ENCODE measurements at regions not wholly inside any gene's neighbourhood (a gene's known extent, or its start where the extent isn't known, plus 50 kb on each side); places are given as distances from the start of the nearest gene placed in this dataset.

DNA sequence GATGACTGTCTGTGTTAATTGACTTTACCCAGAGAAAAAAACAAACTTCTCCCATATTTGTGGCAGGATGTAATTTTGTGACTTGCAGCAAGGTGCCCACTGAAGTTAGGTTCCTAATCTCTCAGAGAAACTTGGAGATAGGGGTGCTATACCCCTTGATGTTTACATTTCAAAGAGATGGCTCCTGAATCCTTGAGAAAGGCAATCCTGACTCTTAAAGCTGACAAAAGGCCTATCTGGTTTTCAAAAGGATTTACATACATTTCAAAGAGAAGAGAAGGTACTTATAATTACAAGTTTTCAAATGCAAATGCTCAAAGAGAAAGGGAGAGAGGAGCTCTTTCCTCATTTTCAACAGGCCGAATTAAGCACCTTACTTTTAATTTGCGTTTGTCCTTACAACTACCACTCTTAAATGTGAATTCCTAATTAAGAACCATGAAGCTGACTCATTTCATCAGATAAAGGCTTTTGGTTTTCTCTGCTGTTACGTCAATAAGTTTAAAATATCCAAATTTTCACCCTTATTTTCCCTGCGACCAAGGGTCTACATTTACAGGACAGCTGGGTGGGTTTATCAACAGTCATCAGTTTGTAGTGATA, 711.8 kb upstream of the MAP3K7 start:
- no peaks in the 10 kb centered on the region for H3K9me2 ChIP-seq (replicated peaks; ENCODE audit: low read length)
- no peaks in the 10 kb centered on the region for H3K4me1 ChIP-seq (ENCODE audit: insufficient read depth, low read length)
- H3K4me2 ChIP-seq (ENCODE audit: low read length) = no peak overlapping the region
- H3K4me3 ChIP-seq (ENCODE audit: low read length) = no peak overlapping the region
- BruUV-seq (replicated peaks) = no TSS peak
- ATAC-seq (no peak), DNase-seq (no peak)
- H3F3A ChIP-seq (ENCODE audit: low read length, unreplicated experiment) = no peaks in the 10 kb centered on the region
- no peak overlapping the region for H3K27ac ChIP-seq (ENCODE audit: low read length)
- H4K20me1 ChIP-seq (ENCODE audit: low read length) = no peaks in the 10 kb centered on the region
- no peak overlapping the region for H2AFZ ChIP-seq (ENCODE audit: low read length)
- H3K79me2 ChIP-seq (ENCODE audit: low read length) = no peaks in the 10 kb centered on the region
- no peaks in the 10 kb centered on the region for H3K27me3 ChIP-seq (ENCODE audit: low read length)
- ChIA-PET CTCF (no interaction called here), POLR2A (ENCODE audit: unreplicated experiment) (no interaction called here)
- no peaks in the 10 kb centered on the region for H3K9me3 ChIP-seq (ENCODE audit: low read length)
- intact Hi-C loops (cut with micrococcal nuclease) = no loop called here
- H3K9ac ChIP-seq (ENCODE audit: low read length) = no peak overlapping the region
- no peaks in the 10 kb centered on the region for H3K36me3 ChIP-seq (ENCODE audit: low read depth, low read length)
- TF ChIP-seq, protein P1, sequence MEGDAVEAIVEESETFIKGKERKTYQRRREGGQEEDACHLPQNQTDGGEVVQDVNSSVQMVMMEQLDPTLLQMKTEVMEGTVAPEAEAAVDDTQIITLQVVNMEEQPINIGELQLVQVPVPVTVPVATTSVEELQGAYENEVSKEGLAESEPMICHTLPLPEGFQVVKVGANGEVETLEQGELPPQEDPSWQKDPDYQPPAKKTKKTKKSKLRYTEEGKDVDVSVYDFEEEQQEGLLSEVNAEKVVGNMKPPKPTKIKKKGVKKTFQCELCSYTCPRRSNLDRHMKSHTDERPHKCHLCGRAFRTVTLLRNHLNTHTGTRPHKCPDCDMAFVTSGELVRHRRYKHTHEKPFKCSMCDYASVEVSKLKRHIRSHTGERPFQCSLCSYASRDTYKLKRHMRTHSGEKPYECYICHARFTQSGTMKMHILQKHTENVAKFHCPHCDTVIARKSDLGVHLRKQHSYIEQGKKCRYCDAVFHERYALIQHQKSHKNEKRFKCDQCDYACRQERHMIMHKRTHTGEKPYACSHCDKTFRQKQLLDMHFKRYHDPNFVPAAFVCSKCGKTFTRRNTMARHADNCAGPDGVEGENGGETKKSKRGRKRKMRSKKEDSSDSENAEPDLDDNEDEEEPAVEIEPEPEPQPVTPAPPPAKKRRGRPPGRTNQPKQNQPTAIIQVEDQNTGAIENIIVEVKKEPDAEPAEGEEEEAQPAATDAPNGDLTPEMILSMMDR (conservative IDR thresholded peaks at IDR 0.05; ENCODE audit: low read depth, low read length) = no peak
- TF ChIP-seq EZH2 (IDR thresholded peaks at IDR 0.05; ENCODE audit: low read length, unreplicated experiment) (no peak), EZH2phosphoT487 (IDR thresholded peaks at IDR 0.05; ENCODE audit: borderline replicate concordance, low read length) (no peak)

DNA sequence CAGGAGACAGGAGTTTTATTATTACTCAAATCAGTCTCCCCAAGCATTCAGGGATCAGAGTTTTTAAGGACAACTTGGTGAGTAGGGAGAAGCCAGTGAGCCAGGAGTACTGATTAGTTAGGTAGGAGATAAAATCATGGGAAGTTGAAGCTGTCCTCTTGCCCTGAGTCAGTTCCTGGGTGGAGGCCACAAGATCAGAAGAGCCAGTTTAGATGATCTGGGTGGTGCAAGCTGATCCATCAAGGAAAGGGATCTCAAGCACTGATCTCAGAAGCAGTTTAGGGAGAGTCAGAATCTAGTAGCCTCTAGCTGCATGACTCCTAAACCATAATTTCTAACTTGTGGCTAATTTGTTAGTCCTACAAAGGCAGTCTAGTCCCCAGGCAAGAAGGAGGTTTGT, 706.5 kb upstream of the MAP3K7 start:
- H3K4me3 ChIP-seq (ENCODE audit: low read length) = no peak overlapping the region
- no peaks in the 10 kb centered on the region for H3K9me2 ChIP-seq (replicated peaks; ENCODE audit: low read length)
- H3K27ac ChIP-seq (ENCODE audit: low read length) = no peak overlapping the region
- intact Hi-C loops (cut with micrococcal nuclease) = no loop called here
- POLR2A ChIA-PET (ENCODE audit: unreplicated experiment) = no interaction called here
- DNase-seq (no peak), ATAC-seq (no peak)
- TF ChIP-seq, protein P1 (conservative IDR thresholded peaks at IDR 0.05; ENCODE audit: low read depth, low read length) = no peak
- TF ChIP-seq EZH2phosphoT487 (IDR thresholded peaks at IDR 0.05; ENCODE audit: borderline replicate concordance, low read length) (no peak), EZH2 (IDR thresholded peaks at IDR 0.05; ENCODE audit: low read length, unreplicated experiment) (no peak)
- H4K20me1 ChIP-seq (ENCODE audit: low read length) = no peaks in the 10 kb centered on the region
- CTCF ChIA-PET = no interaction called here
- BruUV-seq (replicated peaks) = no TSS peak
- no peaks in the 10 kb centered on the region for H3K4me1 ChIP-seq (ENCODE audit: insufficient read depth, low read length)
- no peaks in the 10 kb centered on the region for H3K9me3 ChIP-seq (ENCODE audit: low read length)
- no peak overlapping the region for H3K4me2 ChIP-seq (ENCODE audit: low read length)
- no peak overlapping the region for H3K9ac ChIP-seq (ENCODE audit: low read length)
- H2AFZ ChIP-seq (ENCODE audit: low read length) = no peak overlapping the region
- no peaks in the 10 kb centered on the region for H3K36me3 ChIP-seq (ENCODE audit: low read depth, low read length)
- H3F3A ChIP-seq (ENCODE audit: low read length, unreplicated experiment) = no peaks in the 10 kb centered on the region
- no peaks in the 10 kb centered on the region for H3K79me2 ChIP-seq (ENCODE audit: low read length)
- no peaks in the 10 kb centered on the region for H3K27me3 ChIP-seq (ENCODE audit: low read length)

DNA sequence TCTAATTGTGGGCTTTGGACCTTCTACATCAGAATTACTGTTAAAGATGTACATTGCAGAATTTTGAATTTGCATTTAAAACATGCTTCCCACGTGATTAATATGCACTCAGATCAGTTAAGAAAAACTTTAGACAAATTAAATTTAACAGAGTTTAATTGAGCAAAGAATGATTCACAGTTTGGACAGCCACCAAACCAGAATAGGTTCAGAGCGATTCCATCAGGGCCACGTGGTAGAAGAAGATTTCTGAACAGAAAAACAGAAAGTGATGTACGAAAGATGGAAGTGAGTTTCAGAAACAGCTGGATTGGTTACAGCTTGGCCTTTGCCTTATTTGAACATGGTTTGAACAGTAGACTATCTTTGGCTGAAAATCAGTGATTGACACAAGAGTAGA, 704.2 kb upstream of the MAP3K7 start:
- Histone ChIP-seq H3K27me3 (ENCODE audit: low read length) (no peaks in the 10 kb centered on the region), H3K9me3 (ENCODE audit: low read length) (no peaks in the 10 kb centered on the region), H3F3A (ENCODE audit: low read length, unreplicated experiment) (no peaks in the 10 kb centered on the region), H3K4me2 (ENCODE audit: low read length) (no peak overlapping the region), H3K4me3 (ENCODE audit: low read length) (no peak overlapping the region), H3K79me2 (ENCODE audit: low read length) (no peaks in the 10 kb centered on the region), H4K20me1 (ENCODE audit: low read length) (no peaks in the 10 kb centered on the region), H3K36me3 (ENCODE audit: low read depth, low read length) (no peaks in the 10 kb centered on the region), H3K9me2 (replicated peaks; ENCODE audit: low read length) (no peaks in the 10 kb centered on the region), H2AFZ (ENCODE audit: low read length) (no peak overlapping the region), H3K9ac (ENCODE audit: low read length) (no peak overlapping the region), H3K4me1 (ENCODE audit: insufficient read depth, low read length) (no peaks in the 10 kb centered on the region), H3K27ac (ENCODE audit: low read length) (no peak overlapping the region)
- POLR2A ChIA-PET (ENCODE audit: unreplicated experiment) = no interaction called here
- intact Hi-C loops (cut with micrococcal nuclease) = no loop called here
- TF ChIP-seq EZH2phosphoT487 (IDR thresholded peaks at IDR 0.05; ENCODE audit: borderline replicate concordance, low read length) (no peak), EZH2 (IDR thresholded peaks at IDR 0.05; ENCODE audit: low read length, unreplicated experiment) (no peak)
- TF ChIP-seq, protein P1 (conservative IDR thresholded peaks at IDR 0.05; ENCODE audit: low read depth, low read length) = no peak
- CTCF ChIA-PET = no interaction called here
- ATAC-seq (no peak), DNase-seq (peak; percentile 6)
- BruUV-seq (replicated peaks) = no TSS peak

All from PC-3 (cell line).